ENCODE measurements at regions not wholly inside any gene's neighbourhood (a gene's known extent, or its start where the extent isn't known, plus 50 kb on each side); places are given as distances from the start of the nearest gene placed in this dataset.

GRCh38 chrX:40457406-40457805 lies 123.4 kb upstream of the ATP6AP2 start:
- no peak for TF ChIP-seq CTCF (IDR thresholded peaks at IDR 0.05)
- no peak for DNase-seq
- Histone ChIP-seq H3K27me3 (no peaks in the 10 kb centered on the region), H3K27ac (no peak overlapping the region), H3K36me3 (no peaks in the 10 kb centered on the region), H3K4me3 (no peak overlapping the region), H3K9me3 (no peaks in the 10 kb centered on the region), H3K4me1 (no peaks in the 10 kb centered on the region)
- ATAC-seq: no peak
- intact Hi-C loops (cut with DNase I): no loop called here

- no peak for TF ChIP-seq CTCF (IDR thresholded peaks at IDR 0.05)
- H3K36me3 ChIP-seq: no peaks in the 10 kb centered on the region
- ATAC-seq (no peak), DNase-seq (no peak)
- H3K27ac ChIP-seq: no peak overlapping the region
- no peaks in the 10 kb centered on the region for H3K27me3 ChIP-seq
- H3K4me1 ChIP-seq: no peaks in the 10 kb centered on the region
- intact Hi-C loops (cut with DNase I): no loop called here
- no peaks in the 10 kb centered on the region for H3K9me3 ChIP-seq
- no peak overlapping the region for H3K4me3 ChIP-seq
These were observed 128.7 kb upstream of the ATP6AP2 start for GRCh38 chrX:40452031-40452430.

- Histone ChIP-seq H3K27ac (no peak overlapping the region), H3K36me3 (no peaks in the 10 kb centered on the region), H3K27me3 (no peaks in the 10 kb centered on the region), H3K9me3 (no peaks in the 10 kb centered on the region), H3K4me3 (no peak overlapping the region), H3K4me1 (no peaks in the 10 kb centered on the region)
- intact Hi-C loops (cut with DNase I): no loop called here
- no peak for ATAC-seq
- no peak for DNase-seq
- no peak for TF ChIP-seq CTCF (IDR thresholded peaks at IDR 0.05)
These were observed 130.6 kb upstream of the ATP6AP2 start for GRCh38 chrX:40449956-40450706.

GRCh38 chrX:40449396-40449795 lies 131.4 kb upstream of the ATP6AP2 start:
- DNase-seq (no peak), ATAC-seq (no peak)
- Histone ChIP-seq H3K4me1 (no peaks in the 10 kb centered on the region), H3K4me3 (no peak overlapping the region), H3K36me3 (no peaks in the 10 kb centered on the region), H3K27me3 (no peaks in the 10 kb centered on the region), H3K27ac (no peak overlapping the region), H3K9me3 (no peaks in the 10 kb centered on the region)
- intact Hi-C loops (cut with DNase I): no loop called here
- TF ChIP-seq CTCF (IDR thresholded peaks at IDR 0.05): no peak

- Histone ChIP-seq H3K27ac (no peak overlapping the region), H3K36me3 (no peaks in the 10 kb centered on the region), H3K9me3 (no peaks in the 10 kb centered on the region), H3K27me3 (no peaks in the 10 kb centered on the region), H3K4me1 (no peaks in the 10 kb centered on the region), H3K4me3 (no peak overlapping the region)
- TF ChIP-seq CTCF (IDR thresholded peaks at IDR 0.05): no peak
- no peak for DNase-seq
- ATAC-seq: no peak
- intact Hi-C loops (cut with DNase I): no loop called here
These were observed 132.0 kb upstream of the ATP6AP2 start for GRCh38 chrX:40448793-40449192.

All from left lung (tissue), 4 donors.